Parathyroid adenoma (tissue), 2 donors: ENCODE measurements at regions not wholly inside any gene's neighbourhood (a gene's known extent, or its start where the extent isn't known, plus 50 kb on each side); places are given as distances from the start of the nearest gene placed in this dataset.

Experiments
- H2AFZ ChIP-seq: fragments of 300-600 bp; sonication (generic); one replicate; pipeline ENCODE4 v1.7.0; 2017; ENCODE audit warnings: antibody characterized with exemption, mild to moderate bottlenecking
- H3K27ac ChIP-seq: fragments of 300-600 bp; sonication (generic); one replicate; pipeline ENCODE4 v1.7.0; 2017
- H3K27me3 ChIP-seq: fragments of 300-600 bp; sonication (generic); one replicate; pipeline ENCODE4 v1.7.0; 2017; ENCODE audit warnings: low read length; ENCODE audit not compliant: control insufficient read depth, insufficient read depth
- H3K36me3 ChIP-seq: fragments of 300-600 bp; sonication (generic); one replicate; pipeline ENCODE4 v1.7.0; 2017; ENCODE audit warnings: low read length; ENCODE audit not compliant: control insufficient read depth, insufficient read depth
- H3K4me1 ChIP-seq: fragments of 300-600 bp; sonication (generic); one replicate; pipeline ENCODE4 v1.7.0; 2017; ENCODE audit warnings: control low read depth
- H3K4me2 ChIP-seq: fragments of 300-600 bp; sonication (generic); one replicate; pipeline ENCODE4 v1.7.0; 2017; ENCODE audit warnings: low read length
- H3K4me3 ChIP-seq: fragments of 300-600 bp; sonication (generic); one replicate; pipeline ENCODE4 v1.7.0; 2017; ENCODE audit warnings: low read depth, low read length
- H3K79me2 ChIP-seq: fragments of 300-600 bp; sonication (generic); one replicate; pipeline ENCODE4 v1.7.0; 2017; ENCODE audit warnings: control low read depth
- H3K9ac ChIP-seq: fragments of 300-600 bp; sonication (generic); one replicate; pipeline ENCODE4 v1.7.0; 2017; ENCODE audit warnings: mild to moderate bottlenecking
- H3K9me3 ChIP-seq: fragments of 300-600 bp; sonication (generic); one replicate; pipeline ENCODE4 v1.7.0; 2017; ENCODE audit warnings: low read length; ENCODE audit not compliant: control insufficient read depth
- CTCF ChIP-seq: fragments of 300-600 bp; sonication (generic); IDR thresholded peaks from one replicate; pipeline ENCODE4 v1.7.0; 2017; ENCODE audit warnings: antibody characterized with exemption, mild to moderate bottlenecking
- donor health status: primary hyperparathyroidism.

- no peak overlapping the region for H2AFZ ChIP-seq
- no peak overlapping the region for H3K4me3 ChIP-seq
- no peaks in the 10 kb centered on the region for H3K4me1 ChIP-seq
- H3K36me3 ChIP-seq: no peaks in the 10 kb centered on the region
- H3K27ac ChIP-seq: no peak overlapping the region
- H3K9ac ChIP-seq: no peak overlapping the region
- TF ChIP-seq CTCF: no peak
- H3K79me2 ChIP-seq: no peaks in the 10 kb centered on the region
- H3K9me3 ChIP-seq: no peaks in the 10 kb centered on the region
- no peak overlapping the region for H3K4me2 ChIP-seq
- H3K27me3 ChIP-seq: no peaks in the 10 kb centered on the region
Measured at GRCh38 chr2:48856657-48857056, 101.1 kb upstream of the LHCGR start.

GRCh38 chr2:48856144-48856543 is 100.6 kb upstream of the LHCGR start:
- Histone ChIP-seq H3K36me3 (no peaks in the 10 kb centered on the region), H3K4me3 (no peak overlapping the region), H2AFZ (no peak overlapping the region), H3K27ac (no peak overlapping the region), H3K4me2 (no peak overlapping the region), H3K27me3 (no peaks in the 10 kb centered on the region), H3K79me2 (no peaks in the 10 kb centered on the region), H3K9me3 (no peaks in the 10 kb centered on the region), H3K9ac (no peak overlapping the region), H3K4me1 (no peaks in the 10 kb centered on the region)
- no peak for TF ChIP-seq CTCF

- H2AFZ ChIP-seq: no peak overlapping the region
- no peak overlapping the region for H3K9ac ChIP-seq
- H3K36me3 ChIP-seq: no peaks in the 10 kb centered on the region
- no peaks in the 10 kb centered on the region for H3K4me1 ChIP-seq
- H3K79me2 ChIP-seq: no peaks in the 10 kb centered on the region
- H3K4me2 ChIP-seq: no peak overlapping the region
- no peaks in the 10 kb centered on the region for H3K27me3 ChIP-seq
- H3K4me3 ChIP-seq: no peak overlapping the region
- TF ChIP-seq CTCF: no peak
- no peak overlapping the region for H3K27ac ChIP-seq
- no peaks in the 10 kb centered on the region for H3K9me3 ChIP-seq
Measured at GRCh38 chr2:48855142-48855541, 99.6 kb upstream of the LHCGR start.

GRCh38 chr2:48854681-48855080 is 99.2 kb upstream of the LHCGR start:
- Histone ChIP-seq H2AFZ (no peak overlapping the region), H3K27ac (no peak overlapping the region), H3K4me1 (no peaks in the 10 kb centered on the region), H3K36me3 (no peaks in the 10 kb centered on the region), H3K9me3 (no peaks in the 10 kb centered on the region), H3K4me3 (no peak overlapping the region), H3K27me3 (no peaks in the 10 kb centered on the region), H3K9ac (no peak overlapping the region), H3K4me2 (no peak overlapping the region), H3K79me2 (no peaks in the 10 kb centered on the region)
- no peak for TF ChIP-seq CTCF

GRCh38 chr2:48852938-48853337 is 97.4 kb upstream of the LHCGR start:
- TF ChIP-seq CTCF: no peak
- no peak overlapping the region for H3K4me3 ChIP-seq
- H3K9me3 ChIP-seq: no peaks in the 10 kb centered on the region
- no peaks in the 10 kb centered on the region for H3K36me3 ChIP-seq
- H3K79me2 ChIP-seq: no peaks in the 10 kb centered on the region
- no peak overlapping the region for H3K4me2 ChIP-seq
- H3K27me3 ChIP-seq: no peaks in the 10 kb centered on the region
- H3K4me1 ChIP-seq: no peaks in the 10 kb centered on the region
- H2AFZ ChIP-seq: no peak overlapping the region
- H3K9ac ChIP-seq: no peak overlapping the region
- H3K27ac ChIP-seq: no peak overlapping the region
